Endodermal cell (in vitro differentiated cells): ENCODE measurements at regions not wholly inside any gene's neighbourhood (a gene's known extent, or its start where the extent isn't known, plus 50 kb on each side); places are given as distances from the start of the nearest gene placed in this dataset.

ENCODE experiments used
- DNase-seq: peaks from one replicate; pipeline ENCODE4 v3.0.0-alpha.2; 2017
- H3K27ac ChIP-seq: 2 replicates; pipeline ENCODE4 v1.5.1; 2013; ENCODE audit warnings: mild to moderate bottlenecking, low read depth, low read length, moderate library complexity
- H3K27me3 ChIP-seq: 2 replicates; pipeline ENCODE4 v1.6.1; 2013; ENCODE audit warnings: mild to moderate bottlenecking, low read length, moderate library complexity; ENCODE audit not compliant: insufficient read depth, control insufficient read depth, poor library complexity, severe bottlenecking
- H3K36me3 ChIP-seq: 2 replicates; pipeline ENCODE4 v1.7.0; 2013; ENCODE audit warnings: mild to moderate bottlenecking, low read length, moderate library complexity; ENCODE audit not compliant: control insufficient read depth, insufficient read depth
- H3K4me1 ChIP-seq: one replicate; pipeline ENCODE4 v1.7.0; 2013; ENCODE audit warnings: low read length; ENCODE audit not compliant: control insufficient read depth, insufficient read depth
- H3K4me3 ChIP-seq: 2 replicates; pipeline ENCODE4 v1.5.1; 2013; ENCODE audit warnings: mild to moderate bottlenecking, low read length, moderate library complexity
- H3K9ac ChIP-seq: 2 replicates; pipeline ENCODE4 v1.6.1; 2013; ENCODE audit warnings: mild to moderate bottlenecking, low read length, moderate library complexity; ENCODE audit not compliant: poor library complexity, severe bottlenecking; ENCODE audit errors: extremely low read depth
- H3K9me3 ChIP-seq: 2 replicates; pipeline ENCODE4 v1.6.1; 2013; ENCODE audit warnings: mild to moderate bottlenecking, low read length, moderate library complexity; ENCODE audit not compliant: control insufficient read depth
- H3K27ac Mint-ChIP-seq: 2 replicates; pipeline ENCODE4 v1.8.0; 2020; ENCODE audit warnings: mixed read lengths
- H3K27me3 Mint-ChIP-seq: 2 replicates; pipeline ENCODE4 v1.8.0; 2021; ENCODE audit warnings: mild to moderate bottlenecking, mixed read lengths; ENCODE audit not compliant: insufficient read depth
- H3K36me3 Mint-ChIP-seq: 2 replicates; pipeline ENCODE4 v1.8.0; 2020; ENCODE audit warnings: low read depth, mixed read lengths
- H3K4me1 Mint-ChIP-seq: 2 replicates; pipeline ENCODE4 v1.8.0; 2020; ENCODE audit warnings: mixed read lengths
- H3K4me3 Mint-ChIP-seq: 2 replicates; pipeline ENCODE4 v1.8.0; 2020; ENCODE audit warnings: mild to moderate bottlenecking, moderate library complexity, mixed read lengths
- H3K9me3 Mint-ChIP-seq: 2 replicates; pipeline ENCODE4 v1.8.0; 2020; ENCODE audit warnings: mild to moderate bottlenecking, mixed read lengths
- CTCF ChIP-seq: fragments of 200-600 bp; sonication (generic); conservative IDR thresholded peaks from 2 replicates; pipeline ENCODE4 v1.5.0; 2021; ENCODE audit warnings: antibody characterized with exemption, mild to moderate bottlenecking
- WGBS, 2 experiments: methylation state at CpG; one replicate each; pipeline versions ENCODE4 v1.1.5 to v1.1.7; 2013; ENCODE audit warnings: missing lambda C conversion rate in 2 of 2, mixed read lengths in 1 of 2; ENCODE audit not compliant: insufficient coverage in 1 of 2, insufficient read length in 1 of 2; 5-methylcytosine and 5-hydroxymethylcytosine counted together

DNA sequence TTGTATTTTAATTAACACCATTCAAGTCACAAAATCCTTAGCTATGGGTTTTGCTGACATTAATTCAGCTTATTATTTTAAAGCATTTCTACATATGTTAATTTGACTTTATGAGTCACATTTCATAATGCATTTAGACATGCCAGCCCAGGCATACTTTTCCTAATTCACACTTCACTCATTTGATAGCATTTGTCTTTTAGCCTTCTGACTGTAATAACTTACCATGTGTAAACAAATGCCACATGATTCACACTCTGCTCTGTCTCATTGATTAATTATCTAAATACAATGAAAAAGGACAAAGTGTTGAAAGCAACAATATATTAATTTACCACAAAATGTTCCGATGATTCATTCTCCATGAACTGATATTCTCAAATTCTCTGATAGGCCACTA lies 927.8 kb upstream of the EPHA6 start:
- H3K27me3 Mint-ChIP-seq = no peaks in the 10 kb centered on the region

GRCh38 chr3:95887114-95887513 lies 927.3 kb upstream of the EPHA6 start:
- H3K27me3 ChIP-seq = no peaks in the 10 kb centered on the region
- H3K4me1 ChIP-seq = no peaks in the 10 kb centered on the region
- H3K27ac ChIP-seq = no peak overlapping the region
- H3K36me3 ChIP-seq = no peaks in the 10 kb centered on the region
- no peak for DNase-seq
- H3K9me3 Mint-ChIP-seq = no peaks in the 10 kb centered on the region
- no peaks in the 10 kb centered on the region for H3K27me3 Mint-ChIP-seq
- no peaks in the 10 kb centered on the region for H3K9me3 ChIP-seq
- no peak overlapping the region for H3K4me3 ChIP-seq
- H3K9ac ChIP-seq = no peak overlapping the region
- no peaks in the 10 kb centered on the region for H3K4me1 Mint-ChIP-seq
- H3K4me3 Mint-ChIP-seq = no peak overlapping the region
- no peaks in the 10 kb centered on the region for H3K36me3 Mint-ChIP-seq
- H3K27ac Mint-ChIP-seq = no peak overlapping the region
- no peak for TF ChIP-seq CTCF
- WGBS, 2 experiments = 78 to 90% methylated on average over 2 of the region's 2 CpGs

More for the DNA sequence above, 927.8 kb upstream of the EPHA6 start:
- H3K36me3 Mint-ChIP-seq = no peaks in the 10 kb centered on the region
- H3K27ac Mint-ChIP-seq = no peak overlapping the region
- no peaks in the 10 kb centered on the region for H3K27me3 ChIP-seq
- H3K9me3 ChIP-seq = no peaks in the 10 kb centered on the region
- H3K27ac ChIP-seq = no peak overlapping the region
- no peaks in the 10 kb centered on the region for H3K9me3 Mint-ChIP-seq
- H3K4me3 Mint-ChIP-seq = no peak overlapping the region
- no peak overlapping the region for H3K9ac ChIP-seq
- no peak overlapping the region for H3K4me3 ChIP-seq
- 100% methylated on average over 1 of the region's 1 CpG; no CpG with 5 or more reads in 1 of the 2 experiments for WGBS, 2 experiments
- no peaks in the 10 kb centered on the region for H3K4me1 ChIP-seq
- no peak for DNase-seq
- H3K36me3 ChIP-seq = no peaks in the 10 kb centered on the region
- TF ChIP-seq CTCF = no peak
- H3K4me1 Mint-ChIP-seq = no peaks in the 10 kb centered on the region

DNA sequence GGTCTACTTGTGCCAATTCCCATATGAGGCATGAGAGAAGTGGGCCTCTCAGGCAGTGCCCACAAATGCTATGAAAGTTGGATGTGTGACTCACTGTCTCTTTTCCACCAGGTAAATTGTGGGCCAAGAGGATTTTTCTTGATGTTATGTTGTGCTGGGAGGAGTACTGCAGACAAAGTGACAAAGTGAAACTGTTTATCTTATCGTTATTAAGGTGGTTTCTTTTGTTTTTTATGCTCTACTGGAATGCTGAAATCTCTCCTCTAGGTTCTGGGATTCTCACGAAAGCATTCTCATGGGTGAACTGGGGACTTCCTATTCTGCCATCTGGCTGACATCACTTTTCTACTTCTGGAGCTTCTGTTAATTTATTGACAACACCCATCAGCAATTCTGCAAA lies 919.6 kb upstream of the EPHA6 start:
- Histone ChIP-seq H3K27me3 (no peaks in the 10 kb centered on the region), H3K9ac (no peak overlapping the region), H3K36me3 (no peaks in the 10 kb centered on the region), H3K4me1 (no peaks in the 10 kb centered on the region), H3K9me3 (peaks cover 6% of the 10 kb centered on the region), H3K27ac (no peak overlapping the region), H3K4me3 (no peak overlapping the region)
- WGBS, 2 experiments = 63 to 90% methylated on average over 1 to 2 of the region's 2 CpGs
- no peak overlapping the region for H3K4me3 Mint-ChIP-seq
- H3K27me3 Mint-ChIP-seq = no peaks in the 10 kb centered on the region
- no peak for DNase-seq
- peaks cover 2% of the 10 kb centered on the region for H3K9me3 Mint-ChIP-seq
- H3K4me1 Mint-ChIP-seq = no peaks in the 10 kb centered on the region
- no peaks in the 10 kb centered on the region for H3K36me3 Mint-ChIP-seq
- no peak for TF ChIP-seq CTCF
- H3K27ac Mint-ChIP-seq = no peak overlapping the region
